Fibroblast of the aortic adventitia (primary cell): ENCODE measurements at regions not wholly inside any gene's neighbourhood (a gene's known extent, or its start where the extent isn't known, plus 50 kb on each side); places are given as distances from the start of the nearest gene placed in this dataset.

Experiments
- DNase-seq: peaks from one replicate; pipeline ENCODE4 v3.0.0-alpha.2; 2010; ENCODE audit warnings: low read depth
- H3K4me3 ChIP-seq: 2 replicates; pipeline ENCODE4 v1.5.1; 2011; ENCODE audit warnings: low read depth, mild to moderate bottlenecking, control low read depth, low read length, moderate library complexity
- CTCF ChIP-seq: IDR thresholded peaks from 2 replicates; pipeline ENCODE4 v1.5.1; 2011; ENCODE audit warnings: mild to moderate bottlenecking, low read length, control low read depth, inconsistent platforms; ENCODE audit not compliant: insufficient read depth

GRCh38 chr3:101172516-101172915 is 147.9 kb downstream of the IMPG2 start:
- no peak for DNase-seq
- no peak overlapping the region for H3K4me3 ChIP-seq
- TF ChIP-seq CTCF: no peak

GRCh38 chr3:101171681-101172191 is 148.6 kb downstream of the IMPG2 start:
- TF ChIP-seq CTCF: no peak

GRCh38 chr3:101170806-101171558 is 149.4 kb downstream of the IMPG2 start:
- DNase-seq: no peak
- TF ChIP-seq CTCF: no peak
- no peak overlapping the region for H3K4me3 ChIP-seq

More at GRCh38 chr3:101171681-101172191, 148.6 kb downstream of the IMPG2 start:
- no peak overlapping the region for H3K4me3 ChIP-seq
- DNase-seq: peak; percentile 52

GRCh38 chr3:101170062-101170771 is 150.2 kb downstream of the IMPG2 start:
- H3K4me3 ChIP-seq: no peak overlapping the region
- DNase-seq: peak; percentile 52
- no peak for TF ChIP-seq CTCF

GRCh38 chr3:101169516-101169915 is 150.9 kb downstream of the IMPG2 start:
- H3K4me3 ChIP-seq: no peak overlapping the region
- TF ChIP-seq CTCF: no peak
- DNase-seq: no peak

GRCh38 chr3:101167376-101167775 is 153.0 kb downstream of the IMPG2 start:
- no peak overlapping the region for H3K4me3 ChIP-seq
- no peak for TF ChIP-seq CTCF
- DNase-seq: no peak
